Body of pancreas (tissue), 4 donors: ENCODE measurements at regions not wholly inside any gene's neighbourhood (a gene's known extent, or its start where the extent isn't known, plus 50 kb on each side); places are given as distances from the start of the nearest gene placed in this dataset.

ENCODE experiments used
- POLR2A ChIP-seq, 3 donors: fragments of 450-650 bp; IDR thresholded peaks; one replicate each; pipeline ENCODE4 v1.6.1; 2016; ENCODE audit warnings: antibody characterized with exemption in 3 of 3, mild to moderate bottlenecking in 2 of 3
- TF ChIP-seq, protein P1 (sequence below), 7 experiments: fragments of 450-650 bp in 4 of 7; fragments of 200-600 bp in 3 of 7; sonication (generic) in 3 of 7; IDR thresholded peaks; one replicate each; pipeline ENCODE4 v1.5.1; 2016 to 2019; ENCODE audit warnings: antibody characterized with exemption in 7 of 7

DNA sequence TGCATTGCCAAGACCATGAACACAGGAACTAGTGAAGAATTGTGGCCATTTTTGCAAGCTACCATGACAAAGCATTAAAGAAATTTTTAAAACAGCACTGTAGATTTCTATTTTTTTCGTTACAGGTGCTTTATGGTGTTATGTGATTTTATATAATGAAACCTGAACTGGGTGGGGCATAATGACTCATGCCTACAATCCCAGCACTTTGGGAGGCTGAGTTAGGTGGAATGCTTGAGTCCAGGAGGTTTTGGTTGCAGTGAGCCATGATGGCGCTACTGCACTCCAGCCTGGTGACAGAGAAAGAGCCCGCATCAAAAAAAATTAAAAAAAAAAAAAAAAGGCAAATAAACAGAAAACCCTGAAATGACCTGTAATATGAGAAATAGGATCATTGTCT lies 846.7 kb downstream of the EPHA3 start:
- TF ChIP-seq POLR2A (IDR thresholded peaks at IDR 0.05): no peak
- TF ChIP-seq, protein P1, sequence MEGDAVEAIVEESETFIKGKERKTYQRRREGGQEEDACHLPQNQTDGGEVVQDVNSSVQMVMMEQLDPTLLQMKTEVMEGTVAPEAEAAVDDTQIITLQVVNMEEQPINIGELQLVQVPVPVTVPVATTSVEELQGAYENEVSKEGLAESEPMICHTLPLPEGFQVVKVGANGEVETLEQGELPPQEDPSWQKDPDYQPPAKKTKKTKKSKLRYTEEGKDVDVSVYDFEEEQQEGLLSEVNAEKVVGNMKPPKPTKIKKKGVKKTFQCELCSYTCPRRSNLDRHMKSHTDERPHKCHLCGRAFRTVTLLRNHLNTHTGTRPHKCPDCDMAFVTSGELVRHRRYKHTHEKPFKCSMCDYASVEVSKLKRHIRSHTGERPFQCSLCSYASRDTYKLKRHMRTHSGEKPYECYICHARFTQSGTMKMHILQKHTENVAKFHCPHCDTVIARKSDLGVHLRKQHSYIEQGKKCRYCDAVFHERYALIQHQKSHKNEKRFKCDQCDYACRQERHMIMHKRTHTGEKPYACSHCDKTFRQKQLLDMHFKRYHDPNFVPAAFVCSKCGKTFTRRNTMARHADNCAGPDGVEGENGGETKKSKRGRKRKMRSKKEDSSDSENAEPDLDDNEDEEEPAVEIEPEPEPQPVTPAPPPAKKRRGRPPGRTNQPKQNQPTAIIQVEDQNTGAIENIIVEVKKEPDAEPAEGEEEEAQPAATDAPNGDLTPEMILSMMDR (IDR thresholded peaks at IDR 0.05): no peak
